ENCODE measurements at regions not wholly inside any gene's neighbourhood (a gene's known extent, or its start where the extent isn't known, plus 50 kb on each side); places are given as distances from the start of the nearest gene placed in this dataset.

GRCh38 chr5:120082316-120083068 is 381.6 kb upstream of the PRR16 start:
- Histone ChIP-seq H3K9ac (ENCODE audit: low read depth, low read length, poor library complexity) (no peak overlapping the region), H3K79me1 (ENCODE audit: low read depth, low read length) (no peaks in the 10 kb centered on the region), H3K4me1 (ENCODE audit: control insufficient read depth in 2 of 2, insufficient read depth in 1 of 2, low read depth in 1 of 2, low read length in 2 of 2) (no peaks in the 10 kb centered on the region), H3K4me3 (ENCODE audit: low read length in 2 of 2) (no peak overlapping the region), H2BK12ac (ENCODE audit: low read length) (no peak overlapping the region), H3K4ac (ENCODE audit: low read length) (no peak overlapping the region), H3K4me2 (ENCODE audit: insufficient read depth, low read length, poor library complexity, severe bottlenecking) (no peak overlapping the region), H3K36me3 (replicated peaks in 1 of 2; ENCODE audit: control insufficient read depth in 2 of 2, insufficient read depth in 2 of 2, low read length in 2 of 2) (no peaks in the 10 kb centered on the region), H2BK120ac (ENCODE audit: low read depth, low read length) (no peak overlapping the region), H3K18ac (ENCODE audit: low read length) (no peak overlapping the region), H3K9me3 (replicated peaks in 1 of 2; ENCODE audit: control insufficient read depth in 2 of 2, insufficient read depth in 1 of 2, low read depth in 1 of 2, low read length in 2 of 2) (no peaks in the 10 kb centered on the region), H3K27ac (replicated peaks; ENCODE audit: low read length) (no peak overlapping the region), H3K23ac (ENCODE audit: low read depth, low read length, poor library complexity) (no peak overlapping the region), H2AFZ (ENCODE audit: low read length) (no peak overlapping the region), H4K8ac (ENCODE audit: low read depth, low read length) (no peak overlapping the region), H2AK5ac (ENCODE audit: low read depth, low read length) (no peak overlapping the region), H3K27me3 (ENCODE audit: control insufficient read depth in 3 of 3, insufficient read depth in 3 of 3, low read depth in 1 of 3, low read length in 3 of 3) (no peaks in the 10 kb centered on the region), H2BK15ac (ENCODE audit: low read length) (no peak overlapping the region), H4K91ac (ENCODE audit: low read depth, low read length, poor library complexity) (no peak overlapping the region), H3K14ac (ENCODE audit: low read length) (no peak overlapping the region), H2BK5ac (ENCODE audit: low read length) (no peak overlapping the region)
- no peak for DNase-seq (ENCODE audit: low spot score)
- no CpG with 5 or more reads among the region's 3 CpGs for WGBS, 2 donors (ENCODE audit: extremely low coverage in 2 of 2, insufficient read length in 2 of 2, insufficient replicate concordance in 1 of 2)

GRCh38 chr5:120083851-120084542 is 380.1 kb upstream of the PRR16 start:
- Histone ChIP-seq H3K4me1 (ENCODE audit: control insufficient read depth in 2 of 2, insufficient read depth in 1 of 2, low read depth in 1 of 2, low read length in 2 of 2) (no peaks in the 10 kb centered on the region), H3K27ac (replicated peaks; ENCODE audit: low read length) (no peak overlapping the region), H2BK12ac (ENCODE audit: low read length) (no peak overlapping the region), H3K18ac (ENCODE audit: low read length) (no peak overlapping the region), H3K9me3 (replicated peaks in 1 of 2; ENCODE audit: control insufficient read depth in 2 of 2, insufficient read depth in 1 of 2, low read depth in 1 of 2, low read length in 2 of 2) (no peaks in the 10 kb centered on the region), H2BK5ac (ENCODE audit: low read length) (no peak overlapping the region), H3K4me2 (ENCODE audit: insufficient read depth, low read length, poor library complexity, severe bottlenecking) (no peak overlapping the region), H2AK5ac (ENCODE audit: low read depth, low read length) (no peak overlapping the region), H3K9ac (ENCODE audit: low read depth, low read length, poor library complexity) (no peak overlapping the region), H2AFZ (ENCODE audit: low read length) (no peak overlapping the region), H3K4me3 (ENCODE audit: low read length in 2 of 2) (no peak overlapping the region), H3K23ac (ENCODE audit: low read depth, low read length, poor library complexity) (no peak overlapping the region), H4K8ac (ENCODE audit: low read depth, low read length) (no peak overlapping the region), H3K4ac (ENCODE audit: low read length) (no peak overlapping the region), H2BK120ac (ENCODE audit: low read depth, low read length) (no peak overlapping the region), H3K27me3 (ENCODE audit: control insufficient read depth in 3 of 3, insufficient read depth in 3 of 3, low read depth in 1 of 3, low read length in 3 of 3) (no peaks in the 10 kb centered on the region), H3K14ac (ENCODE audit: low read length) (no peak overlapping the region), H4K91ac (ENCODE audit: low read depth, low read length, poor library complexity) (no peak overlapping the region), H2BK15ac (ENCODE audit: low read length) (no peak overlapping the region), H3K79me1 (ENCODE audit: low read depth, low read length) (no peaks in the 10 kb centered on the region), H3K36me3 (replicated peaks in 1 of 2; ENCODE audit: control insufficient read depth in 2 of 2, insufficient read depth in 2 of 2, low read length in 2 of 2) (no peaks in the 10 kb centered on the region)
- DNase-seq (ENCODE audit: low spot score) = no peak

GRCh38 chr5:120084543-120084870 is 379.6 kb upstream of the PRR16 start:
- no peak overlapping the region for H3K4me3 ChIP-seq (ENCODE audit: low read length in 2 of 2)
- no peak overlapping the region for H2BK15ac ChIP-seq (ENCODE audit: low read length)
- no peak overlapping the region for H3K18ac ChIP-seq (ENCODE audit: low read length)
- no peak overlapping the region for H3K27ac ChIP-seq (replicated peaks; ENCODE audit: low read length)
- no peaks in the 10 kb centered on the region for H3K27me3 ChIP-seq (ENCODE audit: control insufficient read depth in 3 of 3, insufficient read depth in 3 of 3, low read depth in 1 of 3, low read length in 3 of 3)
- no peak overlapping the region for H3K14ac ChIP-seq (ENCODE audit: low read length)
- no peak overlapping the region for H2BK12ac ChIP-seq (ENCODE audit: low read length)
- WGBS, 2 donors (ENCODE audit: extremely low coverage in 2 of 2, insufficient read length in 2 of 2, insufficient replicate concordance in 1 of 2) = no CpG with 5 or more reads among the region's 2 CpGs
- no peak overlapping the region for H4K8ac ChIP-seq (ENCODE audit: low read depth, low read length)
- H3K4me1 ChIP-seq (ENCODE audit: control insufficient read depth in 2 of 2, insufficient read depth in 1 of 2, low read depth in 1 of 2, low read length in 2 of 2) = no peaks in the 10 kb centered on the region
- no peak overlapping the region for H2AFZ ChIP-seq (ENCODE audit: low read length)
- no peak overlapping the region for H3K4me2 ChIP-seq (ENCODE audit: insufficient read depth, low read length, poor library complexity, severe bottlenecking)
- no peaks in the 10 kb centered on the region for H3K79me1 ChIP-seq (ENCODE audit: low read depth, low read length)
- H2BK120ac ChIP-seq (ENCODE audit: low read depth, low read length) = no peak overlapping the region
- no peak for DNase-seq (ENCODE audit: low spot score)
- no peaks in the 10 kb centered on the region for H3K36me3 ChIP-seq (replicated peaks in 1 of 2; ENCODE audit: control insufficient read depth in 2 of 2, insufficient read depth in 2 of 2, low read length in 2 of 2)
- no peak overlapping the region for H2BK5ac ChIP-seq (ENCODE audit: low read length)
- no peaks in the 10 kb centered on the region for H3K9me3 ChIP-seq (replicated peaks in 1 of 2; ENCODE audit: control insufficient read depth in 2 of 2, insufficient read depth in 1 of 2, low read depth in 1 of 2, low read length in 2 of 2)
- H4K91ac ChIP-seq (ENCODE audit: low read depth, low read length, poor library complexity) = no peak overlapping the region
- no peak overlapping the region for H3K4ac ChIP-seq (ENCODE audit: low read length)
- H3K23ac ChIP-seq (ENCODE audit: low read depth, low read length, poor library complexity) = no peak overlapping the region
- H2AK5ac ChIP-seq (ENCODE audit: low read depth, low read length) = no peak overlapping the region
- H3K9ac ChIP-seq (ENCODE audit: low read depth, low read length, poor library complexity) = no peak overlapping the region

DNA sequence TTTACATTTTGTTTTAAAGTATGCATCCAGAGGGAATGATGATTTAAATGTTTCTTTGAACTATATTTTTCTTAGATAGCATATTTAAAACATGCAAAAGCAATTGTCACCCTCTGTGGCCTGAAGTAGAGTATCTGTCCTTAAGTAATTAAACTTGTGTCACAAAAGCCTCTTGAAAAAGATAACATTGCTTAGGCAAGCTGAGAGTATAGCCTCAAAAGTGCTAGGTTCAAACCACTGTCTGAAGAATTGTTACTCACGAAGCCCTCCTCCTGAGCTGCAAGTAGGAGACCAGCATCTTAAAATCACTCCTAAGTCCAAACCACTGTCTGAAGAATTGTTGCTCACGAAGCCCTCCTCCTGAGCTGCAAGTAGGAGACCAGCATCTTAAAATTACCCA is 378.0 kb upstream of the PRR16 start:
- no peak overlapping the region for H2BK15ac ChIP-seq (ENCODE audit: low read length)
- no peak for DNase-seq (ENCODE audit: low spot score)
- no peak overlapping the region for H3K14ac ChIP-seq (ENCODE audit: low read length)
- H3K4me3 ChIP-seq (ENCODE audit: low read length in 2 of 2) = no peak overlapping the region
- H2BK120ac ChIP-seq (ENCODE audit: low read depth, low read length) = no peak overlapping the region
- no peak overlapping the region for H2AK5ac ChIP-seq (ENCODE audit: low read depth, low read length)
- H4K91ac ChIP-seq (ENCODE audit: low read depth, low read length, poor library complexity) = no peak overlapping the region
- H2BK12ac ChIP-seq (ENCODE audit: low read length) = no peak overlapping the region
- H3K18ac ChIP-seq (ENCODE audit: low read length) = no peak overlapping the region
- no peak overlapping the region for H2AFZ ChIP-seq (ENCODE audit: low read length)
- WGBS, 2 donors (ENCODE audit: extremely low coverage in 2 of 2, insufficient read length in 2 of 2, insufficient replicate concordance in 1 of 2) = no CpG with 5 or more reads among the region's 2 CpGs
- no peak overlapping the region for H3K4me2 ChIP-seq (ENCODE audit: insufficient read depth, low read length, poor library complexity, severe bottlenecking)
- H3K4me1 ChIP-seq (ENCODE audit: control insufficient read depth in 2 of 2, insufficient read depth in 1 of 2, low read depth in 1 of 2, low read length in 2 of 2) = no peaks in the 10 kb centered on the region
- no peak overlapping the region for H3K9ac ChIP-seq (ENCODE audit: low read depth, low read length, poor library complexity)
- no peak overlapping the region for H3K23ac ChIP-seq (ENCODE audit: low read depth, low read length, poor library complexity)
- H3K9me3 ChIP-seq (replicated peaks in 1 of 2; ENCODE audit: control insufficient read depth in 2 of 2, insufficient read depth in 1 of 2, low read depth in 1 of 2, low read length in 2 of 2) = no peaks in the 10 kb centered on the region
- H4K8ac ChIP-seq (ENCODE audit: low read depth, low read length) = no peak overlapping the region
- H3K79me1 ChIP-seq (ENCODE audit: low read depth, low read length) = no peaks in the 10 kb centered on the region
- H2BK5ac ChIP-seq (ENCODE audit: low read length) = no peak overlapping the region
- H3K27me3 ChIP-seq (ENCODE audit: control insufficient read depth in 3 of 3, insufficient read depth in 3 of 3, low read depth in 1 of 3, low read length in 3 of 3) = no peaks in the 10 kb centered on the region
- no peak overlapping the region for H3K27ac ChIP-seq (replicated peaks; ENCODE audit: low read length)
- H3K4ac ChIP-seq (ENCODE audit: low read length) = no peak overlapping the region
- no peaks in the 10 kb centered on the region for H3K36me3 ChIP-seq (replicated peaks in 1 of 2; ENCODE audit: control insufficient read depth in 2 of 2, insufficient read depth in 2 of 2, low read length in 2 of 2)

All from neuronal stem cell (in vitro differentiated cells).